Activated T-cell treated with anti-CD3 and anti-CD28 coated beads, Interleukin-2, amount 50 U/mL, for 24 hours (primary cell): ENCODE measurements at regions not wholly inside any gene's neighbourhood (a gene's known extent, or its start where the extent isn't known, plus 50 kb on each side); places are given as distances from the start of the nearest gene placed in this dataset.

Source experiments
- DNase-seq: peaks from one replicate; pipeline ENCODE4 v3.0.0-alpha.2; 2020
- H3K27ac Mint-ChIP-seq: 2 replicates; pipeline ENCODE4 v1.8.0; 2020; ENCODE audit warnings: mild to moderate bottlenecking, mixed read lengths
- H3K27me3 Mint-ChIP-seq: 2 replicates; pipeline ENCODE4 v1.8.0; 2020; ENCODE audit warnings: mixed read lengths
- H3K36me3 Mint-ChIP-seq: 2 replicates; pipeline ENCODE4 v1.8.0; 2020; ENCODE audit warnings: low read depth, mixed read lengths
- H3K4me1 Mint-ChIP-seq: 2 replicates; pipeline ENCODE4 v1.8.0; 2020; ENCODE audit warnings: low read depth, mixed read lengths
- H3K4me3 Mint-ChIP-seq: 2 replicates; pipeline ENCODE4 v1.8.0; 2020; ENCODE audit warnings: mild to moderate bottlenecking, moderate library complexity, mixed read lengths
- H3K9me3 Mint-ChIP-seq: 2 replicates; pipeline ENCODE4 v1.8.0; 2020; ENCODE audit warnings: mixed read lengths

GRCh38 chr3:159146392-159146791, 344.5 kb downstream of the MFSD1 start:
- Mint-ChIP-seq H3K36me3 (no peaks in the 10 kb centered on the region), H3K27ac (no peak overlapping the region), H3K9me3 (no peaks in the 10 kb centered on the region), H3K27me3 (no peaks in the 10 kb centered on the region), H3K4me1 (no peaks in the 10 kb centered on the region), H3K4me3 (no peak overlapping the region)
- DNase-seq, result no peak

- H3K4me3 Mint-ChIP-seq, result no peak overlapping the region
- H3K36me3 Mint-ChIP-seq, result no peaks in the 10 kb centered on the region
- H3K9me3 Mint-ChIP-seq, result no peaks in the 10 kb centered on the region
- H3K27me3 Mint-ChIP-seq, result no peaks in the 10 kb centered on the region
- no peak overlapping the region for H3K27ac Mint-ChIP-seq
- no peaks in the 10 kb centered on the region for H3K4me1 Mint-ChIP-seq
- no peak for DNase-seq
Observed at GRCh38 chr3:159146856-159147435, 345.1 kb downstream of the MFSD1 start.

DNA sequence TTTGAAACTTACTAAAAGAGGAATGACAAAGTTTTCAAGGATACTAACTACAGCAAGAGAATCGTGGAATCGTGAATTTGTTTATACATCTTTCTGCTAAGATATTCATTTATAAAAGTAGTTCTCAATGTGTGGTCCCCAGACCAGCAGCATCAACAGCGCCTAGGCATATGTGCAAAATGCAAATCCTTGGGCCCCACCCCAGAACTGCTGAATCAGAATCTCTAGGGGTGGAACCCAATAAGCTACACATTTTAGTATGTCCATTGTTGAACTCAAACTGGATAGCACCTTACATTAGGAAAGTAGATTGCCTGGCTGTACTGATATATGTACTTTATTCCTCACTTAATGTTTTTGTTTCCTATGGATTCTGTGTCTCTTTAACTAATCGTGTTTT, 346.0 kb downstream of the MFSD1 start:
- no peaks in the 10 kb centered on the region for H3K36me3 Mint-ChIP-seq
- H3K27me3 Mint-ChIP-seq, result no peaks in the 10 kb centered on the region
- H3K4me1 Mint-ChIP-seq, result no peaks in the 10 kb centered on the region
- no peaks in the 10 kb centered on the region for H3K9me3 Mint-ChIP-seq
- no peak for DNase-seq
- H3K4me3 Mint-ChIP-seq, result no peak overlapping the region
- H3K27ac Mint-ChIP-seq, result no peak overlapping the region

GRCh38 chr3:159148466-159148865, 346.6 kb downstream of the MFSD1 start:
- no peaks in the 10 kb centered on the region for H3K9me3 Mint-ChIP-seq
- H3K4me1 Mint-ChIP-seq, result no peaks in the 10 kb centered on the region
- DNase-seq, result no peak
- no peak overlapping the region for H3K27ac Mint-ChIP-seq
- no peak overlapping the region for H3K4me3 Mint-ChIP-seq
- no peaks in the 10 kb centered on the region for H3K36me3 Mint-ChIP-seq
- no peaks in the 10 kb centered on the region for H3K27me3 Mint-ChIP-seq

GRCh38 chr3:159149131-159149530, 347.3 kb downstream of the MFSD1 start:
- Mint-ChIP-seq H3K27me3 (no peaks in the 10 kb centered on the region), H3K9me3 (no peaks in the 10 kb centered on the region), H3K36me3 (no peaks in the 10 kb centered on the region), H3K27ac (no peak overlapping the region), H3K4me1 (no peaks in the 10 kb centered on the region), H3K4me3 (no peak overlapping the region)
- DNase-seq, result no peak

GRCh38 chr3:159149633-159150032, 347.8 kb downstream of the MFSD1 start:
- H3K27ac Mint-ChIP-seq, result no peak overlapping the region
- no peaks in the 10 kb centered on the region for H3K27me3 Mint-ChIP-seq
- no peak overlapping the region for H3K4me3 Mint-ChIP-seq
- no peak for DNase-seq
- no peaks in the 10 kb centered on the region for H3K36me3 Mint-ChIP-seq
- H3K4me1 Mint-ChIP-seq, result no peaks in the 10 kb centered on the region
- H3K9me3 Mint-ChIP-seq, result no peaks in the 10 kb centered on the region

GRCh38 chr3:159150180-159150579, 348.3 kb downstream of the MFSD1 start:
- DNase-seq, result no peak
- no peaks in the 10 kb centered on the region for H3K9me3 Mint-ChIP-seq
- H3K36me3 Mint-ChIP-seq, result no peaks in the 10 kb centered on the region
- no peaks in the 10 kb centered on the region for H3K4me1 Mint-ChIP-seq
- H3K27me3 Mint-ChIP-seq, result no peaks in the 10 kb centered on the region
- no peak overlapping the region for H3K4me3 Mint-ChIP-seq
- H3K27ac Mint-ChIP-seq, result no peak overlapping the region

GRCh38 chr3:159151130-159151529, 349.3 kb downstream of the MFSD1 start:
- Mint-ChIP-seq H3K36me3 (no peaks in the 10 kb centered on the region), H3K27ac (no peak overlapping the region), H3K4me1 (no peaks in the 10 kb centered on the region)

DNA sequence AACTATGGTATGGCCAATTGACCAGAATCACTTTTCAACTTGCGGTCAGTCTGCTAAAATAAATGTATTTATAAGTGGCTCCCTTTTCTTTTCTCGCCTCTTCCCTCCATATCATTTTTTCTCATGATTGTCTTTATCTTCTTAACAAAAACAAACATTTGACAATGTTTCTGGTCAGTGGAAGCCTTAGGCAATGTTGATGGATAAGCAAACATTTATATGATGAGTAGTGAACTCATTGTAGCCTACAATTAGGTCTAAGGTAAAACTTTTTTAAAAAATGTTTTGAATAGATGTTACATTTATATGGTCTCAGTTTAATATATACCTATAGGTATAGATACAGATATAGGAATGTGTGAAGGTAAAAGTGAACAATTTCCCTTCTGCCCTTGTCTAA, 355.4 kb downstream of the MFSD1 start:
- no peak for DNase-seq
- no peaks in the 10 kb centered on the region for H3K4me1 Mint-ChIP-seq
- no peaks in the 10 kb centered on the region for H3K27me3 Mint-ChIP-seq
- no peaks in the 10 kb centered on the region for H3K9me3 Mint-ChIP-seq
- no peaks in the 10 kb centered on the region for H3K36me3 Mint-ChIP-seq
- H3K4me3 Mint-ChIP-seq, result no peak overlapping the region
- no peak overlapping the region for H3K27ac Mint-ChIP-seq

More at GRCh38 chr3:159151130-159151529, 349.3 kb downstream of the MFSD1 start:
- Mint-ChIP-seq H3K9me3 (no peaks in the 10 kb centered on the region), H3K27me3 (no peaks in the 10 kb centered on the region), H3K4me3 (no peak overlapping the region)
- no peak for DNase-seq

- DNase-seq, result no peak
- no peaks in the 10 kb centered on the region for H3K9me3 Mint-ChIP-seq
- no peaks in the 10 kb centered on the region for H3K4me1 Mint-ChIP-seq
- no peak overlapping the region for H3K4me3 Mint-ChIP-seq
- no peaks in the 10 kb centered on the region for H3K36me3 Mint-ChIP-seq
- no peaks in the 10 kb centered on the region for H3K27me3 Mint-ChIP-seq
- H3K27ac Mint-ChIP-seq, result no peak overlapping the region
Observed at GRCh38 chr3:159158213-159158612, 356.4 kb downstream of the MFSD1 start.

DNA sequence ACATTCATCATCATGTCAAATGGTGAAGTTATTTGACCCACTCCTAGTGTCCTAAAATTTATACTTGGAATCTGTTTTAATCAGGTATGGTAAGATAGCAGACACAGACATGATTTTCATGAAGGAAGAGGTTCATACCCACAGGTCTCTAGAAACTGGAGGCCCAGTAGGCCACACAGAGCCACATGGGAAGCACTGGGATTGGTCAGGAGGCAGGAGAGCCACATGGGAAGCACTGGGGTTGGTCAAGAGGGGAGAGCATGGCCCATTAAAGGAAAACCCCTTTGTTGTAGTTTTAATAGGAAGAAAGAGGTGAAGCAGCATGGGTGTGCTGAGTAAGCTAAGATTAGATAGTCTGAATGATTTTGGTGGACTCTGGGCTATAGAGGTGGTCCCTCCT, 356.9 kb downstream of the MFSD1 start:
- no peaks in the 10 kb centered on the region for H3K9me3 Mint-ChIP-seq
- H3K36me3 Mint-ChIP-seq, result no peaks in the 10 kb centered on the region
- H3K4me3 Mint-ChIP-seq, result no peak overlapping the region
- H3K27me3 Mint-ChIP-seq, result no peaks in the 10 kb centered on the region
- no peaks in the 10 kb centered on the region for H3K4me1 Mint-ChIP-seq
- DNase-seq, result no peak
- H3K27ac Mint-ChIP-seq, result no peak overlapping the region

DNA sequence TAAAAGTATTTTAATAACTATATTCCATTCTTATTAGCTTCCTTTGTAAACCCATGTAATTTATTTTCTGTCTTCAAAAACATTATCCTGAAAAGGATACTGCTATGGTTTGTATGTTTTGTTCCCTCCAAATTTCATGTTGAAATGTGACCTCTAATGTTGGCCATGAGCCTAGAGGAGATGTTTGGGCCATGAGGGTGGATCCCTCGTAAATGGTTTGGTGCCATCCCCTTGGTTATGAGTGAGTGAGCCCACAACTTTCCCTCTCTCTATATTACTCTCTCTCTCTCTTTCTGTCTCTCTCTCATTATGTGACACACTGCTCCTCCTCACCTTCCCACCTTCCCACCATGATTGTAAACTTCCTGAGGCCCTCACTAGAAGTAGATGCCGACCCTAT, 357.7 kb downstream of the MFSD1 start:
- no peak for DNase-seq
- H3K27ac Mint-ChIP-seq, result no peak overlapping the region
- no peaks in the 10 kb centered on the region for H3K4me1 Mint-ChIP-seq
- H3K27me3 Mint-ChIP-seq, result no peaks in the 10 kb centered on the region
- no peaks in the 10 kb centered on the region for H3K9me3 Mint-ChIP-seq
- H3K36me3 Mint-ChIP-seq, result no peaks in the 10 kb centered on the region
- no peak overlapping the region for H3K4me3 Mint-ChIP-seq

DNA sequence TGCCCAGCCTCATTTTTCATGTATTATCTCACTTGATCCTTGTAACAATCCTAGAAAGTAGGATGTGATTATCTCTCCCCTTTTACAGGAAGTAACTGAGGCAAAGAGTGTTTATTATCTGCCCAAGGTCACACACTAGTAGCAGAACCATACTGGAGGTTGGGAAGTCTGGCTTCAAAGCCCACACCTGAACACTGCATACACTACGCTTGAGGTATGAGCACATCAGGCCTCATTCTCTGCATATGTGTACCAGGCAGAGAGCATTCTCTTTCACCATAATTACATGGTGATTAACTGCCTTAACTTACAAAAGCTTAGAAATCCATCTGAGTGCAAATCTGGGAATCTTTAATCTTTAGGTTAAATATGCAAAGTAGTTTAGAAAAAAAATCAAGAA, 361.8 kb downstream of the MFSD1 start:
- Mint-ChIP-seq H3K4me3 (no peak overlapping the region), H3K27ac (no peak overlapping the region), H3K9me3 (no peaks in the 10 kb centered on the region), H3K4me1 (no peaks in the 10 kb centered on the region), H3K27me3 (no peaks in the 10 kb centered on the region), H3K36me3 (no peaks in the 10 kb centered on the region)
- DNase-seq, result no peak

DNA sequence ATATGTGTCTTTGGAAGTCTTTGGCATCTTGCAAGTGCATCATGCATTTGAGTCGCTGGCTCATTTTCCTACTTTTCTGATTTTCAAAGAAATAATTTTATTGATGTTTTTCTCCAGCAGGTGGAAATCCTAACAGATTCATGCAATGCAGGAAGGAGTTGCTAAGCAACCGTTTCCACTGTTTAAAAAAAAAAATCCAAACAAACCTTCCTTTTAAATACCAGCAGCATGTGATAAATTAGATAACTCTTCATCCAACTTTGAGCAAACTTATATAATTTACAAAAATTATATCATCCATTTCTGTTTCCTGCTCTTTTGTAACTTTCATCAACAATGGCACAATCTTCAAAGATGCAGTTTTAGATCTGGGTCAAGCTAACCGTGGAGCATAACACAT, 364.1 kb downstream of the MFSD1 start:
- no peak overlapping the region for H3K4me3 Mint-ChIP-seq
- no peaks in the 10 kb centered on the region for H3K27me3 Mint-ChIP-seq
- no peaks in the 10 kb centered on the region for H3K9me3 Mint-ChIP-seq
- H3K36me3 Mint-ChIP-seq, result no peaks in the 10 kb centered on the region
- no peaks in the 10 kb centered on the region for H3K4me1 Mint-ChIP-seq
- H3K27ac Mint-ChIP-seq, result no peak overlapping the region
- DNase-seq, result no peak

DNA sequence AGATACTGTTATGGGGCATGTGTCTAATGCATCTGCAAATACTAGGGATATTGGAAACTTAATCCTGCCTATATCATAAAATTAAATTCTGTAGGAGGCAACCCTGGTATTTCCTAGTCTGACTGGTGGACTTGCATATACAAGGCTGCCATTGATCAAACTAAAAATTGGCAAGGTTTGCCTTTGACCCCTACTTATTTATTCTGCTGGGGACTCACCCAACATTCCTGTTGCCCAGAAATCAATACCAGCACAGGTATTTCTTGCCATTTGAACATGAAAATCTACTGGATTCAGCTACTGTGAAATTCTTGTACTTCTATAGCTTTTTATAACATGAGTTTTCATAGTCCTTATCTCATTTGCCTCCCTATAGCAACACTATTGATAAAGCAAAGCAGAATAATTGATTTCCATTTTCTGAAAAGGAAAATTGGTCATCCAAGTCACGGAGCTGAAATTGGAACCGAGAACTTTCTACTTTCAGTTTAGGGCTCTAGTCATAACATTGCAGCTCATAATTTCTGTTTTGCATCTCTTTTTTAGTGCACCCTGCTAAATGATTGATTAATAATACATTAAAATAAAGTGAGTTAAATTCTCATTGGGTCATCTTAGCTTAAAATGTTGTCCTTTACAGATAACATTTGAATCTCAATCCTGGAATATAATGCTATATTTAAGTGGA, 365.2 kb downstream of the MFSD1 start:
- H3K36me3 Mint-ChIP-seq, result no peaks in the 10 kb centered on the region
- no peak overlapping the region for H3K27ac Mint-ChIP-seq
- no peak overlapping the region for H3K4me3 Mint-ChIP-seq
- DNase-seq, result no peak
- no peaks in the 10 kb centered on the region for H3K9me3 Mint-ChIP-seq
- no peaks in the 10 kb centered on the region for H3K4me1 Mint-ChIP-seq
- H3K27me3 Mint-ChIP-seq, result no peaks in the 10 kb centered on the region

DNA sequence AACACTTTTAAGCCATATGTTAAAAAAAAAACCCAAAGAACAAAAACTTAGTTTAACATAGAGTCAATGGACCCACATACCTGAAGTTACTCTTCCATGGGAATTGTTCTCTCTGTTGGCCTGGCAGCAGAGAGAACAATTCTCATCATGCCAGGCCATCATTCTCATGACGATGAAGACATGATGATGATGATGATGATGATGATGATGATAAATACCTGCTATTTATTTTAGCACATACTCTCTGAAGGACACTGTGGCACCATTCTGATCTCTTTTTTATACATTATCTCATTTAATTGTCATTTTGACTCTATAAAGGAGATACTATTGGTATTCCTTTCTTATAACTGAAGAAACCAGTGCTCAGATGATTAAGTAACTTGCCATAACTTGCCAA, 366.9 kb downstream of the MFSD1 start:
- H3K4me1 Mint-ChIP-seq, result no peaks in the 10 kb centered on the region
- H3K27me3 Mint-ChIP-seq, result no peaks in the 10 kb centered on the region
- DNase-seq, result no peak
- H3K9me3 Mint-ChIP-seq, result no peaks in the 10 kb centered on the region
- H3K36me3 Mint-ChIP-seq, result no peaks in the 10 kb centered on the region
- no peak overlapping the region for H3K4me3 Mint-ChIP-seq
- no peak overlapping the region for H3K27ac Mint-ChIP-seq
